H1 (cell line): ENCODE measurements at regions not wholly inside any gene's neighbourhood (a gene's known extent, or its start where the extent isn't known, plus 50 kb on each side); places are given as distances from the start of the nearest gene placed in this dataset.

Source experiments
- CTCF ChIA-PET: fragments of 300-600 bp; sonication (Branson Sonifier 250); formaldehyde crosslinking; loops from one replicate; lab custom pipeline; 2021; ENCODE audit not compliant: partially characterized antibody; lab: Charles Lee
- POLR2A ChIA-PET: fragments of 300-600 bp; sonication (Branson Sonifier 250); formaldehyde crosslinking; loops from one replicate; lab custom pipeline; 2021; ENCODE audit warnings: inconsistent platforms; ENCODE audit not compliant: partially characterized antibody; lab: Charles Lee
- DNase-seq, 2 experiments: peaks; one replicate each; pipeline versions ENCODE4 v3.0.0 to v3.0.0-alpha.2; 2010 to 2022; ENCODE audit warnings: low spot score in 2 of 2, low read depth in 1 of 2, mixed read lengths in 1 of 2
- FAIRE-seq: peaks from 2 replicates; lab custom pipeline; 2011; peaks lifted over from hg19 to GRCh38; lab: Jason Lieb, UNC
- H2AFZ ChIP-seq: 2 replicates; pipeline ENCODE4 v1.8.1; 2012; ENCODE audit warnings: low read length, inconsistent platforms
- H2AK5ac ChIP-seq: 2 replicates; pipeline ENCODE4 v1.6.1; 2013; ENCODE audit warnings: low read depth, low read length
- H2BK120ac ChIP-seq: replicated peaks from 2 replicates; pipeline ENCODE3; 2013; ENCODE audit warnings: low read depth, low read length, inconsistent platforms
- H2BK12ac ChIP-seq: 2 replicates; pipeline ENCODE4 v1.6.1; 2013; ENCODE audit warnings: low read depth, low read length
- H2BK15ac ChIP-seq: 2 replicates; pipeline ENCODE4 v1.6.1; 2013; ENCODE audit warnings: low read length
- H2BK20ac ChIP-seq: 2 replicates; pipeline ENCODE4 v1.6.1; 2013; ENCODE audit warnings: low read length
- H2BK5ac ChIP-seq: 2 replicates; pipeline ENCODE4 v1.6.1; 2013; ENCODE audit warnings: low read depth, low read length
- H3K14ac ChIP-seq: 2 replicates; pipeline ENCODE4 v1.6.1; 2013; ENCODE audit warnings: inconsistent platforms; ENCODE audit not compliant: insufficient read length
- H3K18ac ChIP-seq: 2 replicates; pipeline ENCODE4 v1.6.1; 2013; ENCODE audit warnings: low read length; ENCODE audit errors: extremely low read depth
- H3K23ac ChIP-seq: 2 replicates; pipeline ENCODE4 v1.6.1; 2013; ENCODE audit warnings: inconsistent platforms; ENCODE audit not compliant: insufficient read length
- H3K23me2 ChIP-seq: 2 replicates; pipeline ENCODE4 v1.6.1; 2013; ENCODE audit warnings: low read depth, low read length
- H3K27ac ChIP-seq: 2 replicates; pipeline ENCODE4 v1.6.1; 2011; ENCODE audit warnings: low read depth, low read length, inconsistent platforms
- H3K27me3 ChIP-seq, 4 experiments: replicated peaks in 1 of 4; 1 replicate in 1 of 4; 2 replicates in 3 of 4; pipeline versions ENCODE4 v1.6.1 to v1.8.1; 2011 to 2013; ENCODE audit warnings: low read length in 3 of 4, mild to moderate bottlenecking in 3 of 4, inconsistent platforms in 2 of 4, mixed read lengths in 2 of 4, moderate library complexity in 1 of 4; ENCODE audit not compliant: control insufficient read depth in 3 of 4, insufficient read depth in 3 of 4; ENCODE audit errors: extremely low read depth in 1 of 4
- H3K36me3 ChIP-seq, 4 experiments: 2 replicates each; pipeline versions ENCODE4 v1.6.1 to v1.8.1; 2011 to 2013; ENCODE audit warnings: mild to moderate bottlenecking in 4 of 4, low read length in 3 of 4, moderate library complexity in 2 of 4, control low read depth in 1 of 4, inconsistent platforms in 1 of 4; ENCODE audit not compliant: insufficient read depth in 4 of 4, control insufficient read depth in 2 of 4
- H3K4ac ChIP-seq: replicated peaks from 2 replicates; pipeline ENCODE3; 2013; ENCODE audit warnings: low read length, low read depth, mixed read lengths, inconsistent platforms; ENCODE audit not compliant: insufficient read length
- H3K4me1 ChIP-seq, 4 experiments: replicated peaks in 1 of 4; 1 replicate in 1 of 4; 2 replicates in 3 of 4; pipeline versions ENCODE4 v1.6.1 to v1.8.1; 2011 to 2013; ENCODE audit warnings: low read length in 3 of 4, inconsistent platforms in 2 of 4, mixed read lengths in 1 of 4; ENCODE audit not compliant: insufficient read depth in 4 of 4, control insufficient read depth in 3 of 4
- H3K4me2 ChIP-seq, 2 experiments: 2 replicates each; pipeline versions ENCODE4 v1.6.1 to v1.8.1; 2011 to 2013; ENCODE audit warnings: low read depth in 2 of 2, low read length in 2 of 2, control low read depth in 1 of 2, inconsistent platforms in 1 of 2, mild to moderate bottlenecking in 1 of 2; ENCODE audit not compliant: insufficient read depth in 1 of 2
- H3K4me3 ChIP-seq, 4 experiments: fragments of 200-600, 300-600 bp in 1 of 4; sonication (generic), shearing (Covaris generic), sonication (Bioruptor Twin) in 1 of 4; 2 replicates each; pipeline versions ENCODE4 v1.5.1 to v1.8.1; 2011 to 2016; ENCODE audit warnings: low read length in 4 of 4, low read depth in 3 of 4, control low read depth in 2 of 4, inconsistent platforms in 2 of 4, mild to moderate bottlenecking in 2 of 4, mixed read lengths in 1 of 4, moderate library complexity in 1 of 4; ENCODE audit not compliant: insufficient read depth in 2 of 4; ENCODE audit errors: extremely low read depth in 1 of 4
- H3K56ac ChIP-seq: replicated peaks from 2 replicates; pipeline ENCODE3; 2013; ENCODE audit warnings: low read depth, mild to moderate bottlenecking, mixed read lengths, low read length, inconsistent platforms; ENCODE audit not compliant: insufficient read length
- H3K79me1 ChIP-seq: 2 replicates; pipeline ENCODE4 v1.6.1; 2013; ENCODE audit warnings: low read depth, low read length, control low read depth
- H3K79me2 ChIP-seq, 2 experiments: 2 replicates each; pipeline versions ENCODE4 v1.6.1 to v1.8.1; 2012 to 2013; ENCODE audit warnings: low read length in 2 of 2, mild to moderate bottlenecking in 2 of 2, inconsistent platforms in 1 of 2; ENCODE audit not compliant: insufficient read depth in 2 of 2, control insufficient read depth in 1 of 2
- H3K9ac ChIP-seq, 4 experiments: replicated peaks in 1 of 4; 1 replicate in 1 of 4; 2 replicates in 3 of 4; pipeline versions ENCODE4 v1.6.1 to v1.8.1; 2011 to 2013; ENCODE audit warnings: low read depth in 3 of 4, low read length in 3 of 4, control low read depth in 2 of 4, mild to moderate bottlenecking in 2 of 4, moderate library complexity in 2 of 4, inconsistent platforms in 1 of 4; ENCODE audit errors: extremely low read depth in 1 of 4
- H3K9me3 ChIP-seq, 2 experiments: 2 replicates each; pipeline versions ENCODE4 v1.6.1 to v1.8.1; 2012 to 2013; ENCODE audit warnings: mild to moderate bottlenecking in 2 of 2, moderate library complexity in 2 of 2, control low read depth in 1 of 2, inconsistent platforms in 1 of 2, low read depth in 1 of 2, low read length in 1 of 2, mixed read lengths in 1 of 2; ENCODE audit not compliant: insufficient read depth in 2 of 2
- H4K20me1 ChIP-seq, 2 experiments: replicated peaks in 1 of 2; 2 replicates each; pipeline versions ENCODE3 to v1.8.1; 2011 to 2013; ENCODE audit warnings: inconsistent platforms in 2 of 2, low read length in 2 of 2, mild to moderate bottlenecking in 1 of 2; ENCODE audit not compliant: insufficient read depth in 2 of 2, control insufficient read depth in 1 of 2
- H4K5ac ChIP-seq: 2 replicates; pipeline ENCODE4 v1.6.1; 2013; ENCODE audit warnings: low read length, low read depth, mixed read lengths, inconsistent platforms; ENCODE audit not compliant: insufficient read length
- H4K8ac ChIP-seq: 2 replicates; pipeline ENCODE4 v1.8.0; 2013; ENCODE audit warnings: mild to moderate bottlenecking, moderate library complexity, low read length, inconsistent platforms; ENCODE audit not compliant: insufficient read depth; ENCODE audit errors: extremely low read depth
- H4K91ac ChIP-seq: replicated peaks from 2 replicates; pipeline ENCODE3; 2013; ENCODE audit warnings: low read length, mixed read lengths, inconsistent platforms; ENCODE audit not compliant: insufficient read length
- BRCA1 ChIP-seq: IDR thresholded peaks from 2 replicates; pipeline ENCODE4 v1.6.1; 2012; ENCODE audit warnings: low read depth, low read length, improper control_type of control experiment
- E2F6 ChIP-seq: IDR thresholded peaks from 2 replicates; pipeline ENCODE4 v1.6.1; 2012; ENCODE audit warnings: inconsistent platforms
- HDAC2 ChIP-seq, 2 experiments: fragments of 300-600 bp in 1 of 2; sonication (generic) in 1 of 2; IDR thresholded peaks; 2 replicates each; pipeline ENCODE4 v1.6.1; 2011 to 2012; ENCODE audit warnings: low read depth in 2 of 2, low read length in 2 of 2, mild to moderate bottlenecking in 2 of 2, moderate library complexity in 2 of 2, borderline replicate concordance in 1 of 2, inconsistent platforms in 1 of 2
- JUND ChIP-seq: IDR thresholded peaks from 2 replicates; pipeline ENCODE4 v1.6.1; 2011; ENCODE audit warnings: mild to moderate bottlenecking, improper control_type of control experiment, low read length
- PHF8 ChIP-seq: fragments of 200-600 bp; sonication (generic); conservative IDR thresholded peaks from 2 replicates; pipeline ENCODE4 v1.7.1; 2012; ENCODE audit warnings: low read depth, mild to moderate bottlenecking, inconsistent platforms, low read length, moderate library complexity
- RBBP5 ChIP-seq: IDR thresholded peaks from 2 replicates; pipeline ENCODE4 v1.7.1; 2012; ENCODE audit warnings: low read depth, mild to moderate bottlenecking, inconsistent platforms, low read length, moderate library complexity, borderline replicate concordance
- TEAD4 ChIP-seq: IDR thresholded peaks from 2 replicates; pipeline ENCODE4 v1.6.1; 2012; ENCODE audit warnings: low read depth, low read length, inconsistent platforms, mixed read lengths
- WGBS, 2 experiments: shearing (Covaris generic) in 1 of 2; methylation state at CpG; one replicate each; pipeline versions ENCODE4 v1.1.6 to v1.1.7; 2013 to 2015; ENCODE audit warnings: low lambda C conversion rate in 2 of 2, mixed read lengths in 2 of 2, inconsistent platforms in 1 of 2, low coverage in 1 of 2, missing lambda C conversion rate in 1 of 2; ENCODE audit not compliant: insufficient replicate concordance in 2 of 2, insufficient coverage in 1 of 2, insufficient read length in 1 of 2; ENCODE audit errors: extremely low coverage in 1 of 2, missing lambda C conversion rate in 1 of 2; 5-methylcytosine and 5-hydroxymethylcytosine counted together

- H4K5ac ChIP-seq, result no peak overlapping the region
- no peak overlapping the region for H2BK5ac ChIP-seq
- TF ChIP-seq RBBP5, result no peak
- TF ChIP-seq HDAC2 (IDR thresholded peaks at IDR 0.05; ENCODE audit: borderline replicate concordance in 1 of 2, low read depth in 2 of 2, low read length in 2 of 2), result no peak
- TF ChIP-seq BRCA1, result no peak
- TF ChIP-seq TEAD4, result no peak
- TF ChIP-seq JUND, result no peak
- no peak for TF ChIP-seq PHF8
- TF ChIP-seq E2F6, result no peak
- no peak overlapping the region for H3K4me2 ChIP-seq
- H2BK20ac ChIP-seq, result no peak overlapping the region
- no peak for FAIRE-seq
- no peak overlapping the region for H3K14ac ChIP-seq
- WGBS, 2 experiments, result 94% methylated on average over 22 of the region's 22 CpGs; no CpG with 5 or more reads in 1 of the 2 experiments
- H4K8ac ChIP-seq, result no peak overlapping the region
- no peaks in the 10 kb centered on the region for H3K23me2 ChIP-seq
- no peaks in the 10 kb centered on the region for H3K79me1 ChIP-seq
- no peaks in the 10 kb centered on the region for H3K27me3 ChIP-seq
- H2BK15ac ChIP-seq, result no peak overlapping the region
- no peak overlapping the region for H3K56ac ChIP-seq
- H3K4me1 ChIP-seq, result no peaks in the 10 kb centered on the region; a peak in 1 of 7 replicates
- H2BK12ac ChIP-seq, result no peak overlapping the region
- no peak overlapping the region for H3K9ac ChIP-seq
- no peak overlapping the region for H3K27ac ChIP-seq
- H3K4me3 ChIP-seq, result no peak overlapping the region
- no peak overlapping the region for H2BK120ac ChIP-seq
- CTCF ChIA-PET, result no interaction called here
- H3K36me3 ChIP-seq, result no peaks in the 10 kb centered on the region
- no peak for DNase-seq
- H3K9me3 ChIP-seq, result peaks cover 0 to 3% of the 10 kb centered on the region in 2 experiments; a peak in 1 of 4 replicates
- POLR2A ChIA-PET, result no interaction called here
- no peak overlapping the region for H2AK5ac ChIP-seq
- H3K79me2 ChIP-seq, result no peaks in the 10 kb centered on the region
- H3K23ac ChIP-seq, result no peak overlapping the region
- H4K20me1 ChIP-seq, result no peaks in the 10 kb centered on the region
- no peak overlapping the region for H3K18ac ChIP-seq
- H3K4ac ChIP-seq, result no peak overlapping the region
- H4K91ac ChIP-seq, result no peak overlapping the region
- 0 out of 2 replicates have a peak overlapping the region, but pooled peaks have one; percentile 22 for H2AFZ ChIP-seq
Observed at GRCh38 chr7:156003220-156004162, 191.2 kb upstream of the SHH start.
